LNCAP (cell line): ENCODE measurements at regions not wholly inside any gene's neighbourhood (a gene's known extent, or its start where the extent isn't known, plus 50 kb on each side); places are given as distances from the start of the nearest gene placed in this dataset.

ENCODE experiments used
- CTCF ChIP-seq: fragments of 450-650 bp; IDR thresholded peaks from 2 replicates; pipeline ENCODE4 v1.5.1; 2017; ENCODE audit warnings: mild to moderate bottlenecking

- no peak for TF ChIP-seq CTCF
Observed at GRCh38 chr16:82459580-82460256, 167.1 kb upstream of the CDH13 start.

GRCh38 chr16:82456683-82457082 lies 170.1 kb upstream of the CDH13 start:
- peak; percentile 84 for TF ChIP-seq CTCF

- no peak for TF ChIP-seq CTCF
Observed at GRCh38 chr16:82454566-82454965, 172.2 kb upstream of the CDH13 start.

- TF ChIP-seq CTCF: no peak
Observed at GRCh38 chr16:82454152-82454551, 172.6 kb upstream of the CDH13 start.

- TF ChIP-seq CTCF: no peak
Observed at GRCh38 chr16:82452004-82452756, 174.6 kb upstream of the CDH13 start.

- TF ChIP-seq CTCF: no peak
Observed at GRCh38 chr16:82451449-82451848, 175.3 kb upstream of the CDH13 start.

GRCh38 chr16:82440336-82440735 lies 186.4 kb upstream of the CDH13 start:
- no peak for TF ChIP-seq CTCF
